ENCODE measurements at regions not wholly inside any gene's neighbourhood (a gene's known extent, or its start where the extent isn't known, plus 50 kb on each side); places are given as distances from the start of the nearest gene placed in this dataset.
"Not testable (repeated sequence)": the region's sequence is repeated elsewhere in the genome, so short reads cannot be mapped to it uniquely, and the experiment has no call there.

- H3K4me3 ChIP-seq (ENCODE audit: low read depth, low read length): no peak overlapping the region
- TF ChIP-seq CTCF (IDR thresholded peaks at IDR 0.05; ENCODE audit: low read depth, low read length, missing control alignments): no peak
- DNase-seq (ENCODE audit: low read depth): no peak
Measured at GRCh38 chr6:90676516-90677300, 89.8 kb upstream of the MAP3K7 start.

GRCh38 chr6:90675107-90675506, 88.2 kb upstream of the MAP3K7 start:
- not testable (repeated sequence) for H3K4me3 ChIP-seq (ENCODE audit: low read depth, low read length); DNase-seq (ENCODE audit: low read depth)

GRCh38 chr6:90674077-90674476, 87.2 kb upstream of the MAP3K7 start:
- not testable (repeated sequence) for H3K4me3 ChIP-seq (ENCODE audit: low read depth, low read length); DNase-seq (ENCODE audit: low read depth)

- DNase-seq (ENCODE audit: low read depth): no peak
- no peak for TF ChIP-seq CTCF (IDR thresholded peaks at IDR 0.05; ENCODE audit: low read depth, low read length, missing control alignments)
- H3K4me3 ChIP-seq (ENCODE audit: low read depth, low read length): no peak overlapping the region
Measured at GRCh38 chr6:90669846-90670245, 83.0 kb upstream of the MAP3K7 start.

GRCh38 chr6:90669420-90669819, 82.5 kb upstream of the MAP3K7 start:
- TF ChIP-seq CTCF (IDR thresholded peaks at IDR 0.05; ENCODE audit: low read depth, low read length, missing control alignments): no peak
- DNase-seq (ENCODE audit: low read depth): no peak
- no peak overlapping the region for H3K4me3 ChIP-seq (ENCODE audit: low read depth, low read length)

- no peak overlapping the region for H3K4me3 ChIP-seq (ENCODE audit: low read depth, low read length)
- no peak for DNase-seq (ENCODE audit: low read depth)
- no peak for TF ChIP-seq CTCF (IDR thresholded peaks at IDR 0.05; ENCODE audit: low read depth, low read length, missing control alignments)
Measured at GRCh38 chr6:90668141-90668540, 81.3 kb upstream of the MAP3K7 start.

- TF ChIP-seq CTCF (IDR thresholded peaks at IDR 0.05; ENCODE audit: low read depth, low read length, missing control alignments): no peak
- no peak for DNase-seq (ENCODE audit: low read depth)
- no peak overlapping the region for H3K4me3 ChIP-seq (ENCODE audit: low read depth, low read length)
Measured at GRCh38 chr6:90663873-90664272, 77.0 kb upstream of the MAP3K7 start.

GRCh38 chr6:90663106-90663505, 76.2 kb upstream of the MAP3K7 start:
- no peak overlapping the region for H3K4me3 ChIP-seq (ENCODE audit: low read depth, low read length)
- no peak for TF ChIP-seq CTCF (IDR thresholded peaks at IDR 0.05; ENCODE audit: low read depth, low read length, missing control alignments)
- no peak for DNase-seq (ENCODE audit: low read depth)
